ENCODE measurements at regions not wholly inside any gene's neighbourhood (a gene's known extent, or its start where the extent isn't known, plus 50 kb on each side); places are given as distances from the start of the nearest gene placed in this dataset.

- TF ChIP-seq CTCF (conservative IDR thresholded peaks at IDR 0.05; ENCODE audit: low read length) (no peak), EZH2phosphoT487 (IDR thresholded peaks at IDR 0.05; ENCODE audit: borderline replicate concordance) (no peak)
Measured at GRCh38 chr5:23579566-23579965, 72.2 kb downstream of the PRDM9 start.

Data from Loucy (cell line).